ENCODE measurements at regions not wholly inside any gene's neighbourhood (a gene's known extent, or its start where the extent isn't known, plus 50 kb on each side); places are given as distances from the start of the nearest gene placed in this dataset.

DNA sequence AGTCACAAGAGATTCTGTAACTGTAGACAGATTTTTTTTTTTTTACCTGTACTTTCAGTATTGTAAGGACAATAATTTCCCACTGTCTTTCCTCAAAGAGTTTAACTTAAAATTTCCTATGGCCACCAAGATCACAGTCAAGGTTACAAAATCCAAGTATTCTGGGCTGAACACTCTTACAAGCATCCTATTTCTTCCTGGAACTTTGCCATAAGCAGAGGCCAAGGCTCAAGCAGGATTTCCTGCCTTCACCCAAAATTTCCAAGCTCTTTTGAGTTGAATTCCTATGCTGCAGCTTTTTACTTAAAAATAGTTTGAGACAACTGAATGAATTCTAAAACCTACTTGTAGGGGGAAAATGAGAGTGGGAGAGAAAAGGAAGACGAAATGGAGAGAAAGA is 299.4 kb downstream of the ZNF516 start:
- FAIRE-seq: no peak
- H3K9me3 Mint-ChIP-seq (ENCODE audit: unreplicated experiment): no peaks in the 10 kb centered on the region
- Histone ChIP-seq H3K4me3 (ENCODE audit: insufficient read depth, low read depth, low read length) (no peak overlapping the region), H3K27ac (ENCODE audit: low read depth, low read length) (no peak overlapping the region), H3K4me1 (ENCODE audit: insufficient read depth, low read length) (no peaks in the 10 kb centered on the region), H3K27me3 (ENCODE audit: insufficient read depth, low read length) (no peaks in the 10 kb centered on the region), H3K9me3 (ENCODE audit: insufficient read depth, low read depth, low read length) (no peaks in the 10 kb centered on the region), H2AFZ (ENCODE audit: low read depth, low read length) (no peak overlapping the region), H3K4me2 (ENCODE audit: low read length) (no peak overlapping the region), H3K9ac (ENCODE audit: low read length) (no peak overlapping the region), H3K36me3 (ENCODE audit: insufficient read depth, low read length) (no peaks in the 10 kb centered on the region), H3K79me2 (ENCODE audit: insufficient read depth, low read length) (no peaks in the 10 kb centered on the region), H4K20me1 (ENCODE audit: insufficient read depth, low read length) (no peaks in the 10 kb centered on the region)
- H3K4me1 Mint-ChIP-seq (ENCODE audit: low read depth, unreplicated experiment): no peaks in the 10 kb centered on the region
- no peak overlapping the region for H3K27ac Mint-ChIP-seq (ENCODE audit: unreplicated experiment)
- no peaks in the 10 kb centered on the region for H3K27me3 Mint-ChIP-seq (ENCODE audit: low read depth, unreplicated experiment)
- H3K36me3 Mint-ChIP-seq (ENCODE audit: low read depth, unreplicated experiment): no peaks in the 10 kb centered on the region
- H3K4me3 Mint-ChIP-seq (ENCODE audit: unreplicated experiment): no peak overlapping the region
- TF ChIP-seq, protein P1, sequence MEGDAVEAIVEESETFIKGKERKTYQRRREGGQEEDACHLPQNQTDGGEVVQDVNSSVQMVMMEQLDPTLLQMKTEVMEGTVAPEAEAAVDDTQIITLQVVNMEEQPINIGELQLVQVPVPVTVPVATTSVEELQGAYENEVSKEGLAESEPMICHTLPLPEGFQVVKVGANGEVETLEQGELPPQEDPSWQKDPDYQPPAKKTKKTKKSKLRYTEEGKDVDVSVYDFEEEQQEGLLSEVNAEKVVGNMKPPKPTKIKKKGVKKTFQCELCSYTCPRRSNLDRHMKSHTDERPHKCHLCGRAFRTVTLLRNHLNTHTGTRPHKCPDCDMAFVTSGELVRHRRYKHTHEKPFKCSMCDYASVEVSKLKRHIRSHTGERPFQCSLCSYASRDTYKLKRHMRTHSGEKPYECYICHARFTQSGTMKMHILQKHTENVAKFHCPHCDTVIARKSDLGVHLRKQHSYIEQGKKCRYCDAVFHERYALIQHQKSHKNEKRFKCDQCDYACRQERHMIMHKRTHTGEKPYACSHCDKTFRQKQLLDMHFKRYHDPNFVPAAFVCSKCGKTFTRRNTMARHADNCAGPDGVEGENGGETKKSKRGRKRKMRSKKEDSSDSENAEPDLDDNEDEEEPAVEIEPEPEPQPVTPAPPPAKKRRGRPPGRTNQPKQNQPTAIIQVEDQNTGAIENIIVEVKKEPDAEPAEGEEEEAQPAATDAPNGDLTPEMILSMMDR (IDR thresholded peaks at IDR 0.05; ENCODE audit: insufficient read depth, low read depth, low read length): no peak
- no peak for TF ChIP-seq EZH2 (IDR thresholded peaks at IDR 0.05; ENCODE audit: insufficient read depth, low read length)
- DNase-seq (ENCODE audit: low read depth): no peak

- H3K27me3 Mint-ChIP-seq (ENCODE audit: low read depth, unreplicated experiment): no peaks in the 10 kb centered on the region
- Histone ChIP-seq H3K9ac (ENCODE audit: low read length) (no peak overlapping the region), H3K36me3 (ENCODE audit: insufficient read depth, low read length) (no peaks in the 10 kb centered on the region), H4K20me1 (ENCODE audit: insufficient read depth, low read length) (no peaks in the 10 kb centered on the region), H3K27me3 (ENCODE audit: insufficient read depth, low read length) (no peaks in the 10 kb centered on the region), H3K27ac (ENCODE audit: low read depth, low read length) (no peak overlapping the region), H3K4me3 (ENCODE audit: insufficient read depth, low read depth, low read length) (no peak overlapping the region), H3K4me2 (ENCODE audit: low read length) (no peak overlapping the region), H3K9me3 (ENCODE audit: insufficient read depth, low read depth, low read length) (no peaks in the 10 kb centered on the region), H3K79me2 (ENCODE audit: insufficient read depth, low read length) (no peaks in the 10 kb centered on the region), H3K4me1 (ENCODE audit: insufficient read depth, low read length) (no peaks in the 10 kb centered on the region), H2AFZ (ENCODE audit: low read depth, low read length) (no peak overlapping the region)
- H3K4me3 Mint-ChIP-seq (ENCODE audit: unreplicated experiment): no peak overlapping the region
- TF ChIP-seq, protein P1 (IDR thresholded peaks at IDR 0.05; ENCODE audit: insufficient read depth, low read depth, low read length): no peak
- no peak for TF ChIP-seq EZH2 (IDR thresholded peaks at IDR 0.05; ENCODE audit: insufficient read depth, low read length)
- H3K27ac Mint-ChIP-seq (ENCODE audit: unreplicated experiment): no peak overlapping the region
- no peak for FAIRE-seq
- peaks cover 5% of the 10 kb centered on the region for H3K9me3 Mint-ChIP-seq (ENCODE audit: unreplicated experiment)
- no peaks in the 10 kb centered on the region for H3K36me3 Mint-ChIP-seq (ENCODE audit: low read depth, unreplicated experiment)
- DNase-seq (ENCODE audit: low read depth): no peak
- H3K4me1 Mint-ChIP-seq (ENCODE audit: low read depth, unreplicated experiment): no peaks in the 10 kb centered on the region
Measured at GRCh38 chr18:76188097-76188496, 306.9 kb downstream of the ZNF516 start.

- Mint-ChIP-seq H3K27ac (ENCODE audit: unreplicated experiment) (no peak overlapping the region), H3K4me1 (ENCODE audit: low read depth, unreplicated experiment) (no peaks in the 10 kb centered on the region), H3K27me3 (ENCODE audit: low read depth, unreplicated experiment) (no peaks in the 10 kb centered on the region), H3K4me3 (ENCODE audit: unreplicated experiment) (no peak overlapping the region), H3K36me3 (ENCODE audit: low read depth, unreplicated experiment) (no peaks in the 10 kb centered on the region), H3K9me3 (ENCODE audit: unreplicated experiment) (no peaks in the 10 kb centered on the region)
- no peak overlapping the region for H3K9ac ChIP-seq (ENCODE audit: low read length)
- DNase-seq (ENCODE audit: low read depth): no peak
- no peaks in the 10 kb centered on the region for H3K9me3 ChIP-seq (ENCODE audit: insufficient read depth, low read depth, low read length)
- H3K4me3 ChIP-seq (ENCODE audit: insufficient read depth, low read depth, low read length): no peak overlapping the region
- no peaks in the 10 kb centered on the region for H3K4me1 ChIP-seq (ENCODE audit: insufficient read depth, low read length)
- no peak overlapping the region for H2AFZ ChIP-seq (ENCODE audit: low read depth, low read length)
- TF ChIP-seq, protein P1 (IDR thresholded peaks at IDR 0.05; ENCODE audit: insufficient read depth, low read depth, low read length): no peak
- no peak for TF ChIP-seq EZH2 (IDR thresholded peaks at IDR 0.05; ENCODE audit: insufficient read depth, low read length)
- FAIRE-seq: no peak
- H3K27me3 ChIP-seq (ENCODE audit: insufficient read depth, low read length): no peaks in the 10 kb centered on the region
- no peak overlapping the region for H3K27ac ChIP-seq (ENCODE audit: low read depth, low read length)
- H3K79me2 ChIP-seq (ENCODE audit: insufficient read depth, low read length): no peaks in the 10 kb centered on the region
- H4K20me1 ChIP-seq (ENCODE audit: insufficient read depth, low read length): no peaks in the 10 kb centered on the region
- no peaks in the 10 kb centered on the region for H3K36me3 ChIP-seq (ENCODE audit: insufficient read depth, low read length)
- no peak overlapping the region for H3K4me2 ChIP-seq (ENCODE audit: low read length)
Measured at GRCh38 chr18:76179257-76179656, 315.8 kb downstream of the ZNF516 start.

Data from astrocyte (in vitro differentiated cells and primary cell).